PC-9 (cell line): ENCODE measurements at regions not wholly inside any gene's neighbourhood (a gene's known extent, or its start where the extent isn't known, plus 50 kb on each side); places are given as distances from the start of the nearest gene placed in this dataset.

Experiments used
- EZH2 ChIP-seq: fragments of 200-600 bp; sonication (generic); IDR thresholded peaks from 2 replicates; pipeline ENCODE4 v1.8.0; 2017; ENCODE audit warnings: antibody characterized with exemption, low read depth
- TF ChIP-seq, protein P1 (sequence below): fragments of 200-600 bp; sonication (generic); conservative IDR thresholded peaks from 2 replicates; pipeline ENCODE4 v1.6.1; 2017; ENCODE audit warnings: mixed run types, antibody characterized with exemption, mild to moderate bottlenecking, moderate library complexity

DNA sequence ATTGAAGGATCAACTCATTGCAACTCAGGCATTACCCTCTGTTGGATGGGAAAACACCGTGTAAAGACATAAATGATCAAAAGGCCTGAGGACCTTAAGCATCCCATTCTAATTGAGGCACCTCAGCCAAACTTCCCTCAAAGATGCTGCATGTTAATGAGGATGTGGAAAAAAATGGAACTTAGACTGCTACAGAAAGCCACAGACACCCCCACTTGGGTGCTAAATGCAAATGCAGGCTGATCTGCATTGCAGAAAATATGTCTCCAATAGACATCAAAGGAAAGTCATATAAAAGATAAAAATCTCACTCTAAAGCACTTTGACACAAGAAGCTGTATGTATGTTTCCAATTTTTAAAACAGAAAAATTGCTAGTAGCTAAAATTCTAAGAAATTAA lies 504.7 kb downstream of the KCNJ3 start:
- TF ChIP-seq, protein P1, sequence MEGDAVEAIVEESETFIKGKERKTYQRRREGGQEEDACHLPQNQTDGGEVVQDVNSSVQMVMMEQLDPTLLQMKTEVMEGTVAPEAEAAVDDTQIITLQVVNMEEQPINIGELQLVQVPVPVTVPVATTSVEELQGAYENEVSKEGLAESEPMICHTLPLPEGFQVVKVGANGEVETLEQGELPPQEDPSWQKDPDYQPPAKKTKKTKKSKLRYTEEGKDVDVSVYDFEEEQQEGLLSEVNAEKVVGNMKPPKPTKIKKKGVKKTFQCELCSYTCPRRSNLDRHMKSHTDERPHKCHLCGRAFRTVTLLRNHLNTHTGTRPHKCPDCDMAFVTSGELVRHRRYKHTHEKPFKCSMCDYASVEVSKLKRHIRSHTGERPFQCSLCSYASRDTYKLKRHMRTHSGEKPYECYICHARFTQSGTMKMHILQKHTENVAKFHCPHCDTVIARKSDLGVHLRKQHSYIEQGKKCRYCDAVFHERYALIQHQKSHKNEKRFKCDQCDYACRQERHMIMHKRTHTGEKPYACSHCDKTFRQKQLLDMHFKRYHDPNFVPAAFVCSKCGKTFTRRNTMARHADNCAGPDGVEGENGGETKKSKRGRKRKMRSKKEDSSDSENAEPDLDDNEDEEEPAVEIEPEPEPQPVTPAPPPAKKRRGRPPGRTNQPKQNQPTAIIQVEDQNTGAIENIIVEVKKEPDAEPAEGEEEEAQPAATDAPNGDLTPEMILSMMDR, result no peak
- no peak for TF ChIP-seq EZH2
